NCI-H526 treated with DMSO at 0.1 percent for 48 hours (cell line): ENCODE measurements at regions not wholly inside any gene's neighbourhood (a gene's known extent, or its start where the extent isn't known, plus 50 kb on each side); places are given as distances from the start of the nearest gene placed in this dataset.

Source experiments
- DNase-seq: peaks from one replicate; lab custom pipeline; 2025; lab: John Stamatoyannopoulos, UW

- DNase-seq, result no peak
These were observed 1173.7 kb downstream of the BRD1 start for GRCh38 chr22:48653929-48654328.

DNA sequence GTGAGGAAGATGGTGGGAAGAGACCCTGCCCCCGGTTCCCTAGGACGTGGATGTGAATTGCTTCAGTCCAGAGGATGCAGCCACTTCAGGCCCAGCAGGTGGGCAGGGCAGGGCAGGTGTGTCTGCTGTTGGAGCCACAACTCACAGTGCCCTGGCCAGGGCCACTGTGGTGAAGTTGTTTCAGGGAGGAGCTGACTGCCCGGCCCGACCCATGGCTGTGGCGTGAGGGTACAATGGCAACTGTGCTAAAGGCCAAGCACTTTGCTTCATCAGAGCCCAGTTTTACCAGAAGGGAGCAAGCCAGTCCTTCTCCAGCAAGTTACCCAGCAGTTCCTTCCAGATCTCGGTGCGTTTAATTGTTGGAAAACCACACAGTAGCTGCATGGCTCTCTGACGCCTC, 1174.4 kb downstream of the BRD1 start:
- DNase-seq, result no peak

DNA sequence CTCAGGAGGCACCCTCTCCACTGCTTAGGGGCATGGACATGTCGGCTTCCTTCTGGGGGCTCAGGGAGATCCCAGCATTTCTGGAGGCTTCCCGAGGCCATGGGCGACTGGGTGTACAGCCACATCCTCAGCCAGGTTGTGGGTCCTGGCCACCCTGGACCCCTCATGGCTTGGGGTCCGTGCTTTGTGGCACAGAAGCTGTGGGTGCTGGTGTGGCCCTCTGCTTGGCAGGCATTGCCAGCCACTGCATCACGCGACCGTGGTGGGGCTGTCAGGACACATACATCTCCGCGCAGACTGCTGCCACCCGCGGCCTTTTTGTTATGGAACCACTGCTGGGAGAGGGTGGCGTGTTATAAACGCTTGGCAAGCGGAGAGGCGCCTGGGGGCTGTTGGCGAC, 1174.9 kb downstream of the BRD1 start:
- no peak for DNase-seq

- DNase-seq, result no peak
These were observed 1175.6 kb downstream of the BRD1 start for GRCh38 chr22:48651981-48652538.

DNA sequence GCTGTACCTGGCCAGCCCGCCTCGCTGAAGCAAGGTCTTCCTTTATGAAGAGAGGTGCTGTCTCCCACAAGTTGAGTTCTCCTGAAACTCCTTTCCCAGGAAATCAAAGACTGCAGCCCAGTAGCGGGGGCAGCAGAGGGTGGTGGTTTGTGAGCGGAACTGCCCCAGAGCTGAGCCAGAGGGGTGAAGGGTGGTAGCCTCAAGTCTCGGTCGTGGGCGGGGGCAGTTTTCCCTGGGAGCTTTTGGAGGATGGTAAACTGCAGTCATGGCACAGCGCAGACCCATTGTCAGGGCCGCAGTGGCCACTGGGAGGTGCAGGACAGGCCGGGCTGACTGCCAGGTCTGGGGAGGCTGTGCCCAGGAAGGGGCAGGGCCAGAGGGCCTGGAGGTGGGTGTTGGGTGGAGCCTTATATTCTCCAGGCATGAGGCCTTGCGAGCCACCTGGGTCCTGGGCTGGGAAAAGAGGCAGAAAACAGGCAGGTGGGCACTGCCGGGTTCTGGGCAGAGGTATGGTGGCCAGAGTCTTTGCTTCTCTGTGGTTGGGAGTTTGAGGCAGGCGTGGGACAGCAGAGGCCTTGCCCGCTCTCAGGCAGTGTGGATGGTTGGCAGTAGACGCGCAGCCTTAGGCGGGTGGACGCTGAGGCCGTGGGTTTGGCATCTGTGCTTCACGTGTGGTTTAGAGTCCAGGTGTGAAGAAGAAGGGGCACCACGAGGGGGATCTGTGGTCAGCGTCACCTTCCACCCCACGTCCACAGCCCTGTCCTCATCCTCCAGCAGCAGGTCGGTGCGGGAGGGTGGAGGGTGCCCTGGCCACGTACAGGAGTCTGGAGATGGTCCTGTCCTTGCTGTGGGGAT, 1176.4 kb downstream of the BRD1 start:
- DNase-seq, result no peak

- DNase-seq, result no peak
These were observed 1177.2 kb downstream of the BRD1 start for GRCh38 chr22:48650323-48651035.

- no peak for DNase-seq
These were observed 1178.2 kb downstream of the BRD1 start for GRCh38 chr22:48649466-48649865.

DNA sequence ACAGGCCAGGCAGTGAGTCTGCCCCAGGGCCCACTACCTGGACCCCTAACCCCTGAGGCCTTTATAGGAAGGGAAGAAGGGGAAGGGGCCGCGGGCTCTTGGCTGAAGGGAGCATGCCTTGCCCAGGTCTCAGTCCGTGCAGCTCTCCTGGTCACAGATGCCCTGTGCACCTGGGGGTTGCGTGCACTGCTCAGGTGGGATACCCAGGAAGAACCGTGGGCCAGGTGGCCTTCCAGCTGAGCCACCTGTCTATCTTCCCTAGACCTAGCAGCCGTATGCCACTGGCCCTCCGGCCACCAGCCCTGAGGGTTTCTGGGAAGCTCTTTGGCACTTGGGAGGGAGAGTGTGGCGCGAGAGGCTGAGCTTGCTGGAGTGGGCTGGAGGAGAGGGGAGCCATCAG, 1178.6 kb downstream of the BRD1 start:
- no peak for DNase-seq

GRCh38 chr22:48647606-48648515, 1179.8 kb downstream of the BRD1 start:
- peak; percentile 1 for DNase-seq

DNA sequence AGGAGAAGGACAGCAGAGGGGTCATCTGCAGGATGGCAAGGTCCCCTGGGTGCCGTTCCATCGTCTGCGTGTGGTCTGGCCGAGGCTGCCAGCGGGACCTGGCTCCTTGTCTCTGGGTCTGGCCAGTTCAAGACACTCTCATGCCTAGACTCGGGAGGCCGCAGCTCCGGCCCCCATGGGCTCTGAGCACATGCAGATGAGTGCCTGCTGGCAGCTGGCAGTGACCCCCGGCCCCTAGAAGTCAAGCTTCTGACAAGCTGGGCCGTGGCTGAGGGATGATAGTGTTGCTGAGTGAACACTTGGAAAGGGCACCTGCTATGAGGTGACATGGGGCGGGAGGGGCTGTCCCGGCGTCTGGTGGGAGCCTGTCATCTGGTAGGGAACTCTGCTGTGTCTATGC, 1180.6 kb downstream of the BRD1 start:
- DNase-seq, result no peak

DNA sequence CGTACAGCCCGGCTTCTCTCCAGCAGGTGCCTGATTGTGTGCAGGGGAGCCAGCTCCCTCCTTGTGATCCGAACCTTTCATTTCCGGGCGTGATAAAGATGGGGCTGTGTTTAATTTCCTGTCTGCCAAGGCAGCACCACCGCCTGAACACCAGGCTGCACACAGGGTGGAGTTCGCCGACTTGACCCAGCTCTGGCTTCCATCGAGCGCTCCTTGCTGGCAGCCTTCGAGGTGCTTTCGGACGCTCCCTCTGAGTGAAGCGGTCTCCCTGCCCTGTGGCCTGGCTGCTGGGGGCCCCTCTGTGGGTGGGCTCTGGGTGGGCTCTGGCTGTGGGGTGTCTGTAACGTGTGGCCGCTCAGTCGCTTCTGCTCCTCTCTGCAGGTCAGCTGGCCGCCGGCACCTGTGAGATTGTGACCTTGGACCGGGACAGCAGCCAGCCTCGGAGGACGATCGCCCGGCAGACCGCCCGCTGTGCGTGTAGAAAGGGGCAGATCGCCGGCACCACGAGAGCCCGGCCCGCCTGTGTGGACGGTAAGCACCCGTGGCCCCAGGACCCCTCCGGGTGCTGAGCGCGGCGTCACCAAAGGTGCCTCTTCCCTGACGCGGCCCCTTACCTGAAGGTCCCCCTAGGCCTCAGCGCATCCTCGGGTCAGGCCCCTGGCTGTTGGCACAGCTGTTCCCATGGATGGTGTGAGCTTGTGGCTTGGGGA, 1181.3 kb downstream of the BRD1 start:
- DNase-seq, result no peak

DNA sequence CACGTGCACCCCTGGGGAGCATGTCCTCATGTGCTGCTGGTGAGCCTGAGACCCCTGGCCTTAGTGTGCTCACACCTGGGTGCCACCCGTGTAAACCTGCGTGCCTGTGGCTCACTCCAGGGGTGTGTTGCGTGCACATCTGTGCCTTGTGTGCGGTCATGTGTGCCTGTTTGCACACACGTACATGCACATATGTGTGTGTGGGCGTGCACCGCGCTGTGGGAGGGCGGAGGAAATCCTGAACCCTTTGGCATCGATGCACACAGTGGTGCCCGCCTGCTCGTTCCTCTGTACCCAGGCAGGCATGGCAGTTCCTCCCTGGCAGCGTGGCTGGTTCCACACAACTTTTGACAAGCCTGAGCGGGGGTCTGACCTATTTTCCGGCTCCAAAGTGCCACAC, 1181.9 kb downstream of the BRD1 start:
- DNase-seq, result no peak

GRCh38 chr22:48644997-48645396, 1182.7 kb downstream of the BRD1 start:
- DNase-seq, result no peak

- no peak for DNase-seq
These were observed 1183.6 kb downstream of the BRD1 start for GRCh38 chr22:48644108-48644507.

- no peak for DNase-seq
These were observed 1184.5 kb downstream of the BRD1 start for GRCh38 chr22:48643066-48643731.

- DNase-seq, result no peak
These were observed 1185.1 kb downstream of the BRD1 start for GRCh38 chr22:48642550-48642949.

- no peak for DNase-seq
These were observed 1185.7 kb downstream of the BRD1 start for GRCh38 chr22:48641906-48642475.

- no peak for DNase-seq
These were observed 1186.5 kb downstream of the BRD1 start for GRCh38 chr22:48640890-48641841.
